ENCODE measurements at regions not wholly inside any gene's neighbourhood (a gene's known extent, or its start where the extent isn't known, plus 50 kb on each side); places are given as distances from the start of the nearest gene placed in this dataset.
"Not testable (repeated sequence)": the region's sequence is repeated elsewhere in the genome, so short reads cannot be mapped to it uniquely, and the experiment has no call there.

GRCh38 chr6:170198298-170198697, 92.6 kb downstream of the DLL1 start:
- DNase-seq (ENCODE audit: low read depth in 2 of 2): no peak

- DNase-seq (ENCODE audit: low read depth in 2 of 2): no peak
Observed at GRCh38 chr6:170193326-170193821, 97.5 kb downstream of the DLL1 start.

GRCh38 chr6:170192905-170193304, 98.0 kb downstream of the DLL1 start:
- no peak for DNase-seq (ENCODE audit: low read depth in 2 of 2)

- DNase-seq (ENCODE audit: low read depth in 2 of 2): not testable (repeated sequence)
Observed at GRCh38 chr6:170192101-170192500, 98.8 kb downstream of the DLL1 start.

- no peak for DNase-seq (ENCODE audit: low read depth in 2 of 2)
Observed at GRCh38 chr6:170190046-170190445, 100.8 kb downstream of the DLL1 start.

GRCh38 chr6:170189236-170189635, 101.6 kb downstream of the DLL1 start:
- no peak for DNase-seq (ENCODE audit: low read depth in 2 of 2)

GRCh38 chr6:170188571-170189001, 102.3 kb downstream of the DLL1 start:
- DNase-seq (ENCODE audit: low read depth in 2 of 2): no peak

- DNase-seq (ENCODE audit: low read depth in 2 of 2): no peak
Observed at GRCh38 chr6:170187669-170188566, 103.0 kb downstream of the DLL1 start.

- no peak for DNase-seq (ENCODE audit: low read depth in 2 of 2)
Observed at GRCh38 chr6:170186941-170187668, 103.8 kb downstream of the DLL1 start.

GRCh38 chr6:170186006-170186935, 104.6 kb downstream of the DLL1 start:
- DNase-seq (ENCODE audit: low read depth in 2 of 2): no peak

GRCh38 chr6:170185175-170185978, 105.5 kb downstream of the DLL1 start:
- no peak for DNase-seq (ENCODE audit: low read depth in 2 of 2)

GRCh38 chr6:170184316-170184715, 106.6 kb downstream of the DLL1 start:
- DNase-seq (ENCODE audit: low read depth in 2 of 2): no peak

- no peak for DNase-seq (ENCODE audit: low read depth in 2 of 2)
Observed at GRCh38 chr6:170183521-170183920, 107.4 kb downstream of the DLL1 start.

GRCh38 chr6:170182781-170183120, 108.1 kb downstream of the DLL1 start:
- DNase-seq (ENCODE audit: low read depth in 2 of 2): no peak

GRCh38 chr6:170182093-170182780, 108.6 kb downstream of the DLL1 start:
- DNase-seq (ENCODE audit: low read depth in 2 of 2): no peak

- DNase-seq (ENCODE audit: low read depth in 2 of 2): no peak
Observed at GRCh38 chr6:170181338-170181690, 109.6 kb downstream of the DLL1 start.

GRCh38 chr6:170180671-170181337, 110.1 kb downstream of the DLL1 start:
- DNase-seq (ENCODE audit: low read depth in 2 of 2): no peak

- no peak for DNase-seq (ENCODE audit: low read depth in 2 of 2)
Observed at GRCh38 chr6:170179616-170180324, 111.1 kb downstream of the DLL1 start.
